NAMALWA (cell line): ENCODE measurements at regions not wholly inside any gene's neighbourhood (a gene's known extent, or its start where the extent isn't known, plus 50 kb on each side); places are given as distances from the start of the nearest gene placed in this dataset.

Source experiments
- DNase-seq: peaks from one replicate; pipeline ENCODE4 v3.0.0-alpha.2; 2015; ENCODE audit warnings: low spot score

DNA sequence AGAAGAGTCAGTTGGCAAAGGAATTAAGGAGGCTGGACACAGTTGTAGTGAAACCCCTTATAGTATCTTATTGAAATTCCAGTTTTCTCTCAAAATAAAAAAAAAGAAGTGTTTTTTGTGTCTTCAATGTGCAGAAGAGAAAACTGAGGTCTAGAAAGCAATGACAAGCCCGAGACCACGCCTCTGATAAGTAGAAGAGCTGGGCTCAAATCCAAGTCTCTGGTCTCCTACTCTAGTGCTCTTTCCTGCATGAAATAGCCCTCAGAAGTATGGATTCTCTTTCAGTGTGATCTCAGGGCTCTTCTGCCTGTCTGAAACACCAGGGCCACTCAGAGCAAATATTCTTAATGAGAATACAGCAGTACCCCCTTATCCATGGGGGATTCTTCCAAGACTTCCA, 200.9 kb downstream of the KIF18A start:
- DNase-seq: no peak

DNA sequence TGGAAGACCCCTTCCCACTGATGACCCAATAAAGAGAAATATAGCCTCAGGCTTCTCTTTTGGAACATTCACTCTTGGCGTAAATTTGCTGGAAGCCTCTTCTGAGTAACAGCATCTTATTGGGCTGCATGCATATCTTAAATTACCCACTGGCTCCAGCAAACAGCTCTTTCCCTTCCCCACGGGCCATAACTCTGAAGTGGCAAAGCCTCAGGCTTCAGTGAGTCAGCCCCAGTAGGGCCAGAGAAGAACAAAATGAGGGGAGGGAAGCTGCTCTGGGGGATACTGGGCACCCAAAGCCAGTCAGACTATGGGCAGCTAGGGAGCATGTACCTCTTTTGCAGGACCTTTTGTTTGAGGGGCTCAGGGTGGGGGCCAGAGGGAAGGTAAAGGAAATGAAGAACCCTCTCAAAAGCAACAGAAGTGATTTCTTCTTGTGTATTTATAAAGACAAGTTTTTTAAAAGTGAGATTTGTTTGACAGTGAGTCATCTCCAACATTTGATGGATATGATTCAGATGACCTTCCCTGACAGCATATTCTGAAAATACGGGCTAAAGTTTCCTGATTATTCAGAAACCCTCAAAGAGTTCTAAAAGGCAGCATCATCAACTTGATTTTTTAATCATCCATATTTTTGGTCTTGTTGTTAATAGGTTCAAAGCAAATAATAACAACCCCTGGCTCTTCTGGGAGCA, 203.4 kb downstream of the KIF18A start:
- DNase-seq: no peak

DNA sequence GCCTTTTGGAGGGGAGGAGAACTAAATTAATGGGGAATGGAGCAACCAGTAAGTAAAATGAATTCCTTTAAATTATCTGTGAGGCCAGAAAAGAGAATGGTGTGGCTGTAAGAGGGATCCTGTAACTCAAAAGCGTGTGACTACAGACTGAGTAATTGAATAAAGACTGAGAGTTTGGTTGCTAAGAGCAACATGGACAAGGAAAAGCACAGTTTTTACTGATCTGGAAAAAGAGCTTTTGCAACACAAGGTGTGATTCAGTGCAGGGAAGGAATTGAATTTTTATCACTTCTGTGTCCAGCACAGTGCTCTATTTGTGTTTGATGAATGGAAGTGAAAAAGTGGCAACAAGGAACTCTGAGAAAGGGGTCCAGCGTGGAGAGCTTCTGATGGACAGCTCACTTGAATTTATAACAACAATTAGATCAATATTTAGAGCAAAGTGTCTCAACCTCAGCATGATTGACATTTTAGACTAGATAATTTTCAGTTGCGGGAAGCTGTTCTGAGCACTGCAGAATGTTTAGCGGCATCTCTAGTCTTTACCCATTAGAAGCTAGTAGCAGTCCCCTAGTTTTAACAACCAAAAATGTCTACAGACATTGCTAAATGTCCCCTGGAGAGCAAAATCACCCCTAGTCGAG, 202.8 kb upstream of the BDNF start:
- no peak for DNase-seq

DNA sequence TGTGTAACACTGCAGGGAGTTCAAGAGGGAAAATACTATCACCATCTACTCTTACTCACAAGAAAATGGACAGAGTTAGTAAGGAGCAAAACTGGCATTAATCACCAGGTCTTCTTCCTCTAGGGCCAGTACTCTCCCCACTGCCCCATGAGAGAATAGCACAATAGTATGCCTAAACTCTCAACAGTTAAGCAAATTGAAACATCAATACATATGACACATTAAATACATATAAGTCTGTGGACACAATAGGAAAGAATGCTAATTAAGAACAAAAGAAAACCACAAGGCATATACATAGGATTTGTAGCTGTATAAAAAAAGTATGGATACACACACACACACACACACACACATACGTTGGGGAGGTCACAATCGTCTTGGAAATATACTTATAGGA, 197.9 kb upstream of the BDNF start:
- no peak for DNase-seq

DNA sequence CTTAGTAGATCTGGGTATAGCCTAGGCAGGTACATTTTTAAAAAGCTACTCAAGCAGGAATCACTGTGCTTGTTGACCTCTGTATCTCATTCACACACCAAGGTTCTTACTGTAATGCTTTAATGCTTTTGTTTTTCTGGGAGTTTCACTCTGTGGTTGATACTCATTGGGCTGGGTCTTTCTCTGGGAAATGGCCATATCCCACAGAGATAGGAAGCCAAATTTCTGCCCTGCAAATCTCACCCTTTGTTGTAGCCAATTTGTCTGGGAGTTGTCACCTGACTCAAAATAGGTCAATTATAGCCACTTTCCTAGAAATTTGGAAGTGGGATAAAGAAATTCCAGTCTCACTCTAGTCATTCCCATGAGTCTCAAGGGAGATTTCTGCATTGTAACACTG, 195.8 kb upstream of the BDNF start:
- DNase-seq: no peak

DNA sequence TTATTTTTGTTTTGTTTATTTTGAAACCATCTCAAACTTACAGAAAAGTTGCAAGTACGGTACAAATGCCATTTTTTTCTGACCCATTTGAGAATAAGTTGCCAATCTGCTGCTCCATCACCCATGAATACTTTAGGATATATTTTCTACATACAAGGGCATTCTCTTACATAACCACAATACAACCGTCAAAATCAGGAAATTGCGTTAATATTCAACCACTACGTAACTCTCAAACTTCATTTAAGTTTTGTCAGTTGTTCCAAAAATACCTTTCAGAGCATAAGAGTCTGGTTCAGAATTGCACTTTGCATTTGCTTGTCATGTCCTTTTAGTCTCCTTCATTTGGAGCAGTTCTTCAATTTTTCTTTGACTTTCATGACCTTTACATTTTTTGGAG, 194.3 kb upstream of the BDNF start:
- DNase-seq: no peak

DNA sequence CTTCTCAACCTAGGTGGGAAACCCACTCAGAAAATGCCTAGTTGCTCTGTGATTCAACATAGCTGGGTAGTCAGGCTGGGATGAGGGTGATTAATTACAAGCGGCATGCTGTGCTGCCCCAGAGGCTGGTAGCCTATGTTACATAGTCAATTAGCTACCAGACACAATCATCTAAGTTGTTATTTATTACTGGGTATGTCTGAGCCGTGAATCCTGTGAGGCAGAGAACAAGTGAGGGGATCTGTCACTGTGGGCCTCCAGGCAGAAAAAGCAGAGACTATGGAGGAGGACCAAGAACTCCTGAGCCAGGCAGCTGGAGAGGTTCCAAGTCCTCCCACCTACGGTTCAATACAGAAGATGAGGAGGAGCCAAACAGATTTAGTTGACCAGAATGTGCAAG, 186.6 kb upstream of the BDNF start:
- no peak for DNase-seq

DNA sequence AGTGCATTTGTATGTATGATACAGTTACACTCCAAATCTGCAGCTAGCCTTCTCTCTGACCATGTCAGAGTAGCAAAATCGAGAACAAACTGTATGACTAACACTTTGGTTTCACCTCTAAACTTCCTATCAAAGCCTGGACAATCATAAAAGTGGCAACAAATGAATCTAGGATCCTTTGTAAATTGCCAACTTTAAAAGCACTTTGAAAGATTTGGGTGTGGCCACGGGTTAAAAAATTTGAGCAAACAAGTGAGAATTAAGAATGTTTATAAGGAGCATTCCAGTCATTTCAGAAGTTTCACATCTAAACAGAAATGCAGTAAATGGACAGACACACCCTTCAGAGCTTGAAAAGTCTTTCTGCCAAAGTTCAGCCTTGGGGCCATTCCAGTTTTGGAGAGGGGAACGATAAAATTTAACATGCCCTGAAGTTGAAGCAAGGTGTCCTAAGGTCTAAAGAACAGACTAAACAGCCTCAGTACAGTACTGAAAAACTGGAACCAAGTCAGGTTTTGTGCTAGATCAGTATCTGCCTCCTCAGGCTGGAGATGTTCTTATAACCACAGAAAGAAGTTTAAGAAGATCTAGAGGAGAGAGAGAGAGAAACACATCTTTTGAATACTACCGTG, 181.9 kb upstream of the BDNF start:
- DNase-seq: no peak

DNA sequence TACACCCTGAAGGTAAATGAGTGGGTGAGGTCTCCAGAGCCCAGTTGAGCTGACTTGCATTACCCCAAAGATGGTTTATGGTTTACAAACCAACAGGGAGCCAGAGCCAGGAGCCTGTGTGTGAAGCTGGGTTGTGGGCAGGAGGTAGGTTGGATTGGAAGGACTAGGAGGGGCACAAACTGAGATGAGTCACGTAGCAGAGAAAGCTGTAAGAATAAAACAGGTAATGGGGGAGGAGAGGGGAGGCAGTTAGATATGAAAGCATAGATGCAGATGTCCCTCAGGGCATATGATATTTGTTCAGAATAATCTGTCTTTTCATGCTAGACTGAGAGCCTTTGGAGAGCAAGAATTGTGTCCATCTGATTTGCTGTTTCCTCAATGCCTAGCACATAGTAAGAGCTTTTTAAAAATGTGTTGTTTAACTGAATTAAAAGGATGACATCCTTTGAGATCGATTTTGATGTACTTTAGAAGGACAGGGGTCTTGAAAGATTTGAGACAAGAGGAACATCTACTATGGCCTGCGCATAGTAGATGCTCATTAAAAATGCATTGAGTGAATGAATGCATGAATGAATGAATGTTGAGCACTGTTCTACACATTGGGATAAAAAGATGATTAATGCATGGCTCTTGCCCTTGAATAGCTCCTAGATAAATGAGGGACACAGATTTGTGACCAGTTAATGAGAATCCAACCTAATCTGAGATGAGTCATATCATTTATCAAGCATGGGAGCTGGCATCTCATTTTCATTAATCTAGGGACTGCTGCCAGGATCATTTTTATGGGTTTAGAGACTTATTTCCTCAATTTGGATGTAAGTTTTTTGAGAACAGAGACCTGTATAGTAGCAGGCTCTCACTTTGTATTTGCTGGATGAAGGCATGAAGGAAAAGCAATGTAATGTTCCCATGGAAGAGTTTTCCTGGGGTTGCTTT, 175.8 kb upstream of the BDNF start:
- DNase-seq: no peak

DNA sequence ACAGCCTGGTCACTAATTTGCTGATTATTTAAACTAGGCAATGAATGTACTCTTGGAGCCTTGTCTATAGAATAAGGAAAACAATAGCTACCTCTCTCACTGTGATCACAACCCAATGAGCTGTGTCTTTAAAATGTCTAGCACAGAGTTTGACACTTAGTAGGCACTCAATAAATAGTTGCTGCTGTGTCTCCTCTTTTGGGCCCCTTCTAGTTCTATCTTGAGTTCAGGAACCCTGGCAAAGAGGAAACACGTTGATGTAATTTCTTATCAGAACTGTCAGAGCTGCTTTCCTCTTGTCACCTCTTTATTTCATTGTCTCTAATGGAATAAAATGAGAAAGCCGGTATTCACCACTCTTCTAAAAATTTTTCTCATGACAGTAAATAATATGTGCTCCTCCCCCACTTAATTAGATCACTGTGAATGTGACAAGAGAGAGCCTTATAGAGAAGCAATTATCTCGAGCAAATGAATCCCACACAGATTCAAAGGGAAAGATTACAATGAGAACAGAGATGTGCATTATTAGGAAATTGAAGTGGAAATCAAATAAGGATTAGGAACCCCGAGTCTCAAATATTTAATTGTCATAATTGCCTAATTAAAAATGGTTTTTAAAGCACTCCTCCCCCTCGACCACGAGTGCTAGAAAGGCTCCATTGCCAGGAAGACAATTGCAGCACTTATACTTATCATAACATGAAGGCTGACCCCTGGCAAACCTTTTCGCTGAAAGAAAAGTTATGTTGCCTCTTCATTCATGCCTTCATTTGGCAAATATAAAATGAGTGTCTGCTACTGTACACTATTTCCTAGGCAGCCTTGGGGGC, 175.0 kb upstream of the BDNF start:
- DNase-seq: no peak

DNA sequence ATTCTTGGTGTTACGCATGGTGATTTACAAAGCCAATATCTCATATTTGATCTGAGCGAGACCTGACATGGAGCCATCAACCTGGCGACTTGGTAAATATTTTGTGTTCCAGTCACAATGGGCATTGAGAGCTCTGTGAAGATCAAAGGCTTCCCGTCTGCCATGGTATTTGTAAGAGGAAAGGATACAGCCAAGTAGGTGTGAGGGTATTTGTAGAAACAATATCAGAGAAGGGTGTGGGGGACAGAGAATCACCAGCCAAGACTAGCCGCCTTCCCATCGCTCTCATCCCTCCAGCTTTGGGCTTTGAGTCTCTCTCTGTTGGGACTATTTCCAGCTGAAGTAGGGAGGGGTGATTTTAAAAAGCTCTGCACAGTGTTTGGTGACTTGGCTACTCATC, 173.4 kb upstream of the BDNF start:
- DNase-seq: no peak

DNA sequence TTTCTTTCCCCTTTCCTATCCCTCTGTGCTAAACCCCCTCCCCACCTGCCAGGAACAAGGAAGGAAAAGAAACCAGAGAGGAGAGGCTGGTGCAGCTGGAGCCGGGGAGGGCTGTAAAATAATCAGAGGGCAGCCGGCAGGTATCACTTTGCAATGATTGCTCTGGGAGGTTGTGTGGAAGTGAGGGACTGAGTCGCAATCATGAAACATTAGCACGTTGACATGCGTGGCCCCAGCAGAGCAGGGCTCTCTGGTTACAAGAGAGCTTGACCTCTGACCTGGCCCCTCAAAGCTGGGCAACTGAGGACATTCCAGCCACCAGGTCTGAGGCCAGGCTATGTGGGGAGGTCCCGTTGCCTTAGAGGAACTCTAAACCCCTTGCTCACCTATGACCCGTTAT, 170.8 kb upstream of the BDNF start:
- DNase-seq: no peak

DNA sequence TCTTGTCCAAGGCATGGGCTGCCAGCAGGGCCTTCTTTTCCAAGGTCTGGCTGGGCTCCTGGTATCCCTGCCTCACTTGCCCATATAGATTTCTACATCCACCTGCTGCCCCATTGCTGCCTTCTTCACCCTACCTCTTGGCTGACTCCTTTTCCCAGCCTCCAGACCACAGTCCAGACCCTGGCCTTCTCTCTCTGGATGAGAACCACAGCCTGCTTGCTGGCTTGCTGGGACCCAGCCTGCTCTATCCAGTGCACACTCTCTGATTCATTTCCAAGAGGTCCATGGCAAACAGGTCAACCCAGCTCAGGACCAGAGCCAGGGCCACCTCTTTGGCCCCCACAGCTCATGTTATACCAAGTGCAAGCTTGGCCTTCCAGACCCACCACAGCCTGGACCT, 169.4 kb upstream of the BDNF start:
- DNase-seq: no peak

DNA sequence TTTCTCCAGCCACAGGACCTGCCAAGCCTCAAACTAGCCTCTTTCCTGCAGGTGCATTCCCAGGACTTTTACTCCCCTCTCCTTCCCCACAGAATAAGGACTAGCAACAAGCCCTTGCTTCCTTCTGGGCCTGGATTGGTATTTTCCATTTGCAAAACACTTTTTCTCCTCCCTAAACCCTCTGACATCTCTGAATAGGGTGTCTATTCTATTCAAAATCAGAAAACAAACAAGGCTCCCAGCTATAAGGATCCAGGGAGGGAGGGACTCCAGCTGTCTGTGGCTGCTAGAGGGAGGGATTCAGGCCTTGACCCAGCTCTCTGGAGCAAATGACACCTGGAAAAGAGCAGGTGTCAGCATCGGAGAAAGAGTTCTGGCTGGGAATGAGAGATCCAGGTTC, 168.5 kb upstream of the BDNF start:
- no peak for DNase-seq

DNA sequence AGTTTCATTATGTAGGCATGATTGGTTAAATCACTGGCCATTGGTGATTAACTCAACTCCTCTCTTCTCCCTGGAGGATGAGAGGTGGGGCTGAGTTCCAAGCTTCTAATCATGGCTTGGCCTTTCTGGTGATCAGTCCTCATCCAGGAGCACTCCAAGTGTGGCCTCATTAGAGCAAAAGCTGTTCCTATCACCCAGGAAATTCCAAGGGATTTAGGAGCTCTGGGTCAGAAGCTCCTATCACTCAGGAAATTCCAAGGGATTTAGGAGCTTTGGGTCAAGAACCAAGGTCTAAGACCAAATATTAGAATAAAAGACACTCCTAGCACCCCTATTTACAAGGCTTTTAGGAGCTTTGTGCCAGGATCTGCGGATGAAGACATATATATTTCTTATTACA, 168.0 kb upstream of the BDNF start:
- DNase-seq: no peak

DNA sequence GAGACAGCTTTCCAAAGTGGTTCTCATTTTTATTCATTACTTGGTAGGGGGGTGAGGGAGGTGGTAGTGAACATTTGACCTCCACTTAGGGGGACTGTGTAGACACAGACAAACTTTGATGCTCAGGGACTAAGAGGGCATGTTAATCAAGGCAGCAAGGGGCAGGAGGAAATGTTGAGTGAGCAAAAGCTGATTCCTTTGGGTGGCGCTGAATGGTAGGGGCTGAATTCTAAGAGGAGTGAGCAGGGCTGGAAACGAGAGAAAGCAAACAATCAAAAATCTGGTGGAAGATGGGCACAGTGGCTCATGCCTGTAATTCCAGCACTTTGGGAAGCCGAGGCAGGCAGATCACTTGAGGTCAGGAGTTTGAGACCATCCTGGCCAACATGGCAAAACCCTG, 164.8 kb upstream of the BDNF start:
- DNase-seq: no peak

DNA sequence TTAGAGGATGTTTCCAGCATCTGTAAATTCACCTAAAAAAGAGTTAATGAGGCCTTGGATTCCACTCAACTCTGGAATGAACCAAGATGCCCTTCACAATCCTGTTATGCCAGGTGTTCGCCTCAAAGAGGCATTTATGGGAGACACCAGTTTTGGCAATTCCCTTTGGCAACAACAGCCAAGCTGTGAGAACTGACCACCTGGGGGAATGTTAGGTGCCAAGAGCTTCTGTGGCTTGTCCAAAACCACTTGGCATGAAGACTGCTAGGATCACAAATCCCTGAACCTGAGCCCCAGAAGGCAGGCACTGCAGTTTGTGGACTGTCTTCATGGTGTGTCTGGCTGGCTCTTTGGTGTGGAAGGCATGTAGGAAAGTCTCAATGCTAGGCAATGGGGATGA, 164.4 kb upstream of the BDNF start:
- DNase-seq: no peak

DNA sequence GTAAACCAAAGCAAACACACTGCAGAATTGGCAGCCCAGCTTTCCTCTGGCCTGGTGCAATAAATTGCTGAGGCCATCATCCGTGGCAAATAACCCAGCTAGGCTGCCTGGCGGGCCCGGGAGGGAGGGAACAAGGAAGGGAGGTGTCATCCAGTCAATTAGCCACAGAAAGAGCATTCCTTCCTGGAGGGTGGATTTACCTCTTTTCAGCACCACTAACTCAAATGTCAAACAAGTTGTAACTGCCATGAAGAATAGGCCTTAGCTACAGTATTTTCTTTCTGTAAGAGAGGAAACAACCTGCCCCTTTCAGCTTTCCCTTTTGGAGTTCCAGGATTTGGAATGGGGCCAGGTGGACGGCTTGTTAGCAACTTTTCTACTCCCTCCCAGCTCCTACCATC, 163.8 kb upstream of the BDNF start:
- no peak for DNase-seq

DNA sequence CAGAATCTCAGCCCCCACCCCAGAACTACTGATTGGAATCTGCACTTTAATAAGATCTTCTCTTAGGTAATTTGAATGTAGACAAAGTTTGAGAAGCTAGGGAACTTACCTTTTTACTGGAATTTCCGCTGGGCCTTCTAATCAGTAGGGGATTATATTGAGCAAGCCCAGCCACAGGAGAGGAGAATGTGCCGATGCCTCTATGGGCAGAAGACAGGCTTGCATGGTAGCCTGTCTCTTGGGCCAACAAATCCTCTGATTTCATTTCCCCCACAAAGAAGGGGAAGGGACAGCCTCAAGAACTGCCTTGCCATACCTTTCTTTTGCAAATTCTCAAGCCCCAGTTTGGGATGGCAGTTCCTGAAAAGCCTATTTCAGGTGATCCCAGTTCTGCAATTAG, 163.4 kb upstream of the BDNF start:
- DNase-seq: no peak

DNA sequence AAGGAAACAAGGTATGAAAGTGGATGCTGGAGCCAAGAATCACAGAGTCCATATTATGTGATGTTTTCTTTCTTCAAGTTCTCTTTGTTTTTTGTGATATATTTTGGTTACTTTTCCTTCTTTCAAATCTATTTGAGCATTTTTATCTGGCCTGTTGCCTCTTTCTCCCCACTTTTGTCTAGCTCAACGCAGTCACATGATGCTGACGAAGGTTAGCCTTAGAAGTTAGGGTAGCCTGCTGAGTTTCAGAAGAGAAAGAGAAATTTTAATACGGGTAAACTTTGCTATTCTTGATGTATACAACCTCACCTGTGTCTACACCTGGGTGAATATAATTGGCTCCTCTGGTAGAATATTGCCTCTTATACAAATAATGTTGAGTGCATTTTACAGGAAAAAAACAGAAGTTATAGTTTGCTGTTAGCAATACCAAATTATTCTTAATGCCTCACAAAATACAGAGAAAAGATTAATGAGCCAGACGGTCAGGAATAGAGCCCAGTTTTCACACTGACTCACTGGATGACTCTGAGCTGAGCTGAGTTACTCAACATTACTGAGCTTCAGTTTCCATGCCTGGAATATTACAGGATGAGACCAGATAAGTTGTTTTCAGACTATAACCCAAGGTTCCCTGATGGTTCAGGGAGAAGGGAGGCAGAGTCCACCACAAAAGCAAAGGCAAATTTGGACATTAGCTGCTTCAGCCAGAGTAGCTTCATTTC, 161.6 kb upstream of the BDNF start:
- DNase-seq: no peak

DNA sequence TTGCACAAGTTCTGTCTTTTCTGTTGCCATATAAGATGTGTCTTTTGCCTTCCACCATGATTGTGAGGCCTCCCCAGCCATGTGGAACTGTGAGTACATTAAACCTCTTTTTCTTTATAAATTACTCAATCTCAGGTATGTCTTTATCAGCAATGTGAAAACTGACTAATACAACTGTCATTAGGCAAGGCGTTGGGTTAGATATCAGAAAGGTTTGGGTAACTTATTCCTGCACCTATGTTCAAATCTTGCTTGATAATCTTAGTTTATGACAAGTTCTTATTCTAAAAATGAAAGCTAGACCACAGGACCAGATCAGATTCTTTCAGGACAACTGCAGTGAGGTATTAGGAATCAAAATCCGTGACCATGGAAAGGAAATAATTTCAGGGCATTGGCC, 160.6 kb upstream of the BDNF start:
- DNase-seq: no peak
